ENCODE measurements at regions not wholly inside any gene's neighbourhood (a gene's known extent, or its start where the extent isn't known, plus 50 kb on each side); places are given as distances from the start of the nearest gene placed in this dataset.

GRCh38 chr16:9188721-9189120, 97.3 kb downstream of the HAPSTR1 start:
- DNase-seq: no peak

- no peak for DNase-seq
Measured at GRCh38 chr16:9191274-9191850, 99.9 kb downstream of the HAPSTR1 start.

GRCh38 chr16:9192746-9193145, 101.3 kb downstream of the HAPSTR1 start:
- no peak for DNase-seq

GRCh38 chr16:9195287-9195686, 103.8 kb downstream of the HAPSTR1 start:
- DNase-seq: no peak

- no peak for DNase-seq
Measured at GRCh38 chr16:9197957-9198661, 106.7 kb downstream of the HAPSTR1 start.

GRCh38 chr16:9199311-9199710, 107.9 kb downstream of the HAPSTR1 start:
- no peak for DNase-seq

- DNase-seq: no peak
Measured at GRCh38 chr16:9199751-9200150, 108.3 kb downstream of the HAPSTR1 start.

- DNase-seq: peak; percentile 32
Measured at GRCh38 chr16:9203956-9204355, 112.5 kb downstream of the HAPSTR1 start.

- no peak for DNase-seq
Measured at GRCh38 chr16:9205661-9206060, 114.2 kb downstream of the HAPSTR1 start.

- no peak for DNase-seq
Measured at GRCh38 chr16:9206156-9206555, 114.7 kb downstream of the HAPSTR1 start.

- no peak for DNase-seq
Measured at GRCh38 chr16:9212621-9213020, 121.2 kb downstream of the HAPSTR1 start.

- no peak for DNase-seq
Measured at GRCh38 chr16:9219813-9220212, 128.4 kb downstream of the HAPSTR1 start.

- no peak for DNase-seq
Measured at GRCh38 chr16:9225527-9226316, 134.3 kb downstream of the HAPSTR1 start.

- no peak for DNase-seq
Measured at GRCh38 chr16:9226924-9227323, 135.5 kb downstream of the HAPSTR1 start.

- no peak for DNase-seq
Measured at GRCh38 chr16:9231039-9231438, 139.6 kb downstream of the HAPSTR1 start.

- no peak for DNase-seq
Measured at GRCh38 chr16:9232102-9232770, 140.8 kb downstream of the HAPSTR1 start.

- DNase-seq: no peak
Measured at GRCh38 chr16:9235867-9236266, 144.4 kb downstream of the HAPSTR1 start.

- no peak for DNase-seq
Measured at GRCh38 chr16:9236319-9236718, 144.9 kb downstream of the HAPSTR1 start.

GRCh38 chr16:9238346-9238745, 146.9 kb downstream of the HAPSTR1 start:
- no peak for DNase-seq

GRCh38 chr16:9241177-9241576, 149.7 kb downstream of the HAPSTR1 start:
- DNase-seq: no peak

- no peak for DNase-seq
Measured at GRCh38 chr16:9248162-9248561, 156.7 kb downstream of the HAPSTR1 start.

- no peak for DNase-seq
Measured at GRCh38 chr16:9249534-9249933, 158.1 kb downstream of the HAPSTR1 start.

- no peak for DNase-seq
Measured at GRCh38 chr16:9251026-9251425, 159.6 kb downstream of the HAPSTR1 start.

- DNase-seq: no peak
Measured at GRCh38 chr16:9254863-9255262, 163.4 kb downstream of the HAPSTR1 start.

All from MV-4-11 (cell line).